ENCODE measurements at regions not wholly inside any gene's neighbourhood (a gene's known extent, or its start where the extent isn't known, plus 50 kb on each side); places are given as distances from the start of the nearest gene placed in this dataset.

GRCh38 chr11:128299132-128299726, 288.1 kb downstream of the ETS1 start:
- Histone ChIP-seq H3K4me1 (ENCODE audit: control insufficient read depth, extremely low read depth, insufficient read depth, low read length) (no peaks in the 10 kb centered on the region), H3K9me1 (replicated peaks; ENCODE audit: control insufficient read depth, extremely low read depth, insufficient read depth, low read length) (no peaks in the 10 kb centered on the region), H3K4me2 (ENCODE audit: insufficient read depth, low read length) (no peak overlapping the region), H3K27ac (ENCODE audit: insufficient read depth, low read depth, low read length) (no peak overlapping the region), H4K20me1 (replicated peaks; ENCODE audit: control insufficient read depth, extremely low read depth, insufficient read depth, low read length) (no peaks in the 10 kb centered on the region), H2AFZ (ENCODE audit: low read depth, low read length) (no peak overlapping the region), H3K36me3 (ENCODE audit: control insufficient read depth in 2 of 2, extremely low read depth in 1 of 2, insufficient read depth in 2 of 2, low read length in 2 of 2) (no peaks in the 10 kb centered on the region), H3K27me3 (ENCODE audit: control insufficient read depth in 2 of 2, insufficient read depth in 2 of 2, low read length in 2 of 2) (no peaks in the 10 kb centered on the region), H3K79me2 (ENCODE audit: control insufficient read depth, insufficient read depth, low read length) (no peaks in the 10 kb centered on the region), H3K9ac (replicated peaks; ENCODE audit: extremely low read depth, insufficient read depth, low read length) (no peak overlapping the region), H3K9me3 (replicated peaks; ENCODE audit: control insufficient read depth, insufficient read depth, low read length) (no peaks in the 10 kb centered on the region), H3K4me3 (replicated peaks in 1 of 3; ENCODE audit: insufficient read depth in 1 of 3, low read depth in 1 of 3, low read length in 3 of 3) (no peak overlapping the region)
- DNase-seq (ENCODE audit: low read depth, low spot score) (no peak), FAIRE-seq (no peak)
- intact Hi-C loops (cut with micrococcal nuclease) (loop anchor here (10.0 kb wide), 1 partner anchor 456 kb away; no protein-coding TSS in a partner anchor), dilution Hi-C loops (cut with MboI; ENCODE audit: extremely low pct_ligation_motif_present, low sequenced_read_pairs) (no loop called here)
- BruUV-seq (replicated peaks): no TSS peak
- TF ChIP-seq MYC (IDR thresholded peaks at IDR 0.05; ENCODE audit: low read depth, low read length) (no peak), POLR2A (IDR thresholded peaks at IDR 0.05; ENCODE audit: low read depth, low read length) (no peak), CTCF (IDR thresholded peaks at IDR 0.05; ENCODE audit: extremely low read depth in 1 of 2, insufficient read depth in 1 of 2, low read depth in 1 of 2, low read length in 2 of 2) (no peak), GATA2 (IDR thresholded peaks at IDR 0.05; ENCODE audit: insufficient read depth, insufficient read length, low read depth, low read length) (no peak), JUN (IDR thresholded peaks at IDR 0.05; ENCODE audit: borderline replicate concordance, insufficient read depth, insufficient read length, low read depth) (no peak), EZH2 (IDR thresholded peaks at IDR 0.05; ENCODE audit: borderline replicate concordance, low read depth, low read length, severe bottlenecking) (no peak)
- TF ChIP-seq, protein P1, sequence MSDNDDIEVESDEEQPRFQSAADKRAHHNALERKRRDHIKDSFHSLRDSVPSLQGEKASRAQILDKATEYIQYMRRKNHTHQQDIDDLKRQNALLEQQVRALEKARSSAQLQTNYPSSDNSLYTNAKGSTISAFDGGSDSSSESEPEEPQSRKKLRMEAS (IDR thresholded peaks at IDR 0.05; ENCODE audit: insufficient read depth, insufficient read length): no peak
- POLR2A ChIA-PET: no interaction called here
- CTCF ChIA-PET: interaction anchor here (0.8 to 0.9 kb wide), 2 partner anchors 34 to 333 kb away, joined by 3 to 5 read pairs; no protein-coding TSS in a partner anchor

Measured in endothelial cell of umbilical vein (primary cell).